H1 (cell line): ENCODE measurements at regions not wholly inside any gene's neighbourhood (a gene's known extent, or its start where the extent isn't known, plus 50 kb on each side); places are given as distances from the start of the nearest gene placed in this dataset.

Experiments used
- CTCF ChIA-PET: fragments of 300-600 bp; sonication (Branson Sonifier 250); formaldehyde crosslinking; loops from one replicate; lab custom pipeline; 2021; ENCODE audit not compliant: partially characterized antibody; lab: Charles Lee
- POLR2A ChIA-PET: fragments of 300-600 bp; sonication (Branson Sonifier 250); formaldehyde crosslinking; loops from one replicate; lab custom pipeline; 2021; ENCODE audit warnings: inconsistent platforms; ENCODE audit not compliant: partially characterized antibody; lab: Charles Lee
- DNase-seq, 2 experiments: peaks; one replicate each; pipeline versions ENCODE4 v3.0.0 to v3.0.0-alpha.2; 2010 to 2022; ENCODE audit warnings: low spot score in 2 of 2, low read depth in 1 of 2, mixed read lengths in 1 of 2
- FAIRE-seq: peaks from 2 replicates; lab custom pipeline; 2011; peaks lifted over from hg19 to GRCh38; lab: Jason Lieb, UNC
- H2AFZ ChIP-seq: 2 replicates; pipeline ENCODE4 v1.8.1; 2012; ENCODE audit warnings: low read length, inconsistent platforms
- H2AK5ac ChIP-seq: 2 replicates; pipeline ENCODE4 v1.6.1; 2013; ENCODE audit warnings: low read depth, low read length
- H2BK120ac ChIP-seq: replicated peaks from 2 replicates; pipeline ENCODE3; 2013; ENCODE audit warnings: low read depth, low read length, inconsistent platforms
- H2BK12ac ChIP-seq: 2 replicates; pipeline ENCODE4 v1.6.1; 2013; ENCODE audit warnings: low read depth, low read length
- H2BK15ac ChIP-seq: 2 replicates; pipeline ENCODE4 v1.6.1; 2013; ENCODE audit warnings: low read length
- H2BK20ac ChIP-seq: 2 replicates; pipeline ENCODE4 v1.6.1; 2013; ENCODE audit warnings: low read length
- H2BK5ac ChIP-seq: 2 replicates; pipeline ENCODE4 v1.6.1; 2013; ENCODE audit warnings: low read depth, low read length
- H3K14ac ChIP-seq: 2 replicates; pipeline ENCODE4 v1.6.1; 2013; ENCODE audit warnings: inconsistent platforms; ENCODE audit not compliant: insufficient read length
- H3K18ac ChIP-seq: 2 replicates; pipeline ENCODE4 v1.6.1; 2013; ENCODE audit warnings: low read length; ENCODE audit errors: extremely low read depth
- H3K23ac ChIP-seq: 2 replicates; pipeline ENCODE4 v1.6.1; 2013; ENCODE audit warnings: inconsistent platforms; ENCODE audit not compliant: insufficient read length
- H3K23me2 ChIP-seq: 2 replicates; pipeline ENCODE4 v1.6.1; 2013; ENCODE audit warnings: low read depth, low read length
- H3K27ac ChIP-seq: 2 replicates; pipeline ENCODE4 v1.6.1; 2011; ENCODE audit warnings: low read depth, low read length, inconsistent platforms
- H3K27me3 ChIP-seq, 4 experiments: replicated peaks in 1 of 4; 1 replicate in 1 of 4; 2 replicates in 3 of 4; pipeline versions ENCODE4 v1.6.1 to v1.8.1; 2011 to 2013; ENCODE audit warnings: low read length in 3 of 4, mild to moderate bottlenecking in 3 of 4, inconsistent platforms in 2 of 4, mixed read lengths in 2 of 4, moderate library complexity in 1 of 4; ENCODE audit not compliant: control insufficient read depth in 3 of 4, insufficient read depth in 3 of 4; ENCODE audit errors: extremely low read depth in 1 of 4
- H3K36me3 ChIP-seq, 4 experiments: 2 replicates each; pipeline versions ENCODE4 v1.6.1 to v1.8.1; 2011 to 2013; ENCODE audit warnings: mild to moderate bottlenecking in 4 of 4, low read length in 3 of 4, moderate library complexity in 2 of 4, control low read depth in 1 of 4, inconsistent platforms in 1 of 4; ENCODE audit not compliant: insufficient read depth in 4 of 4, control insufficient read depth in 2 of 4
- H3K4ac ChIP-seq: replicated peaks from 2 replicates; pipeline ENCODE3; 2013; ENCODE audit warnings: low read length, low read depth, mixed read lengths, inconsistent platforms; ENCODE audit not compliant: insufficient read length
- H3K4me1 ChIP-seq, 4 experiments: replicated peaks in 1 of 4; 1 replicate in 1 of 4; 2 replicates in 3 of 4; pipeline versions ENCODE4 v1.6.1 to v1.8.1; 2011 to 2013; ENCODE audit warnings: low read length in 3 of 4, inconsistent platforms in 2 of 4, mixed read lengths in 1 of 4; ENCODE audit not compliant: insufficient read depth in 4 of 4, control insufficient read depth in 3 of 4
- H3K4me2 ChIP-seq, 2 experiments: 2 replicates each; pipeline versions ENCODE4 v1.6.1 to v1.8.1; 2011 to 2013; ENCODE audit warnings: low read depth in 2 of 2, low read length in 2 of 2, control low read depth in 1 of 2, inconsistent platforms in 1 of 2, mild to moderate bottlenecking in 1 of 2; ENCODE audit not compliant: insufficient read depth in 1 of 2
- H3K4me3 ChIP-seq, 4 experiments: fragments of 200-600, 300-600 bp in 1 of 4; sonication (generic), shearing (Covaris generic), sonication (Bioruptor Twin) in 1 of 4; 2 replicates each; pipeline versions ENCODE4 v1.5.1 to v1.8.1; 2011 to 2016; ENCODE audit warnings: low read length in 4 of 4, low read depth in 3 of 4, control low read depth in 2 of 4, inconsistent platforms in 2 of 4, mild to moderate bottlenecking in 2 of 4, mixed read lengths in 1 of 4, moderate library complexity in 1 of 4; ENCODE audit not compliant: insufficient read depth in 2 of 4; ENCODE audit errors: extremely low read depth in 1 of 4
- H3K56ac ChIP-seq: replicated peaks from 2 replicates; pipeline ENCODE3; 2013; ENCODE audit warnings: low read depth, mild to moderate bottlenecking, mixed read lengths, low read length, inconsistent platforms; ENCODE audit not compliant: insufficient read length
- H3K79me1 ChIP-seq: 2 replicates; pipeline ENCODE4 v1.6.1; 2013; ENCODE audit warnings: low read depth, low read length, control low read depth
- H3K79me2 ChIP-seq, 2 experiments: 2 replicates each; pipeline versions ENCODE4 v1.6.1 to v1.8.1; 2012 to 2013; ENCODE audit warnings: low read length in 2 of 2, mild to moderate bottlenecking in 2 of 2, inconsistent platforms in 1 of 2; ENCODE audit not compliant: insufficient read depth in 2 of 2, control insufficient read depth in 1 of 2
- H3K9ac ChIP-seq, 4 experiments: replicated peaks in 1 of 4; 1 replicate in 1 of 4; 2 replicates in 3 of 4; pipeline versions ENCODE4 v1.6.1 to v1.8.1; 2011 to 2013; ENCODE audit warnings: low read depth in 3 of 4, low read length in 3 of 4, control low read depth in 2 of 4, mild to moderate bottlenecking in 2 of 4, moderate library complexity in 2 of 4, inconsistent platforms in 1 of 4; ENCODE audit errors: extremely low read depth in 1 of 4
- H3K9me3 ChIP-seq, 2 experiments: 2 replicates each; pipeline versions ENCODE4 v1.6.1 to v1.8.1; 2012 to 2013; ENCODE audit warnings: mild to moderate bottlenecking in 2 of 2, moderate library complexity in 2 of 2, control low read depth in 1 of 2, inconsistent platforms in 1 of 2, low read depth in 1 of 2, low read length in 1 of 2, mixed read lengths in 1 of 2; ENCODE audit not compliant: insufficient read depth in 2 of 2
- H4K20me1 ChIP-seq, 2 experiments: replicated peaks in 1 of 2; 2 replicates each; pipeline versions ENCODE3 to v1.8.1; 2011 to 2013; ENCODE audit warnings: inconsistent platforms in 2 of 2, low read length in 2 of 2, mild to moderate bottlenecking in 1 of 2; ENCODE audit not compliant: insufficient read depth in 2 of 2, control insufficient read depth in 1 of 2
- H4K5ac ChIP-seq: 2 replicates; pipeline ENCODE4 v1.6.1; 2013; ENCODE audit warnings: low read length, low read depth, mixed read lengths, inconsistent platforms; ENCODE audit not compliant: insufficient read length
- H4K8ac ChIP-seq: 2 replicates; pipeline ENCODE4 v1.8.0; 2013; ENCODE audit warnings: mild to moderate bottlenecking, moderate library complexity, low read length, inconsistent platforms; ENCODE audit not compliant: insufficient read depth; ENCODE audit errors: extremely low read depth
- H4K91ac ChIP-seq: replicated peaks from 2 replicates; pipeline ENCODE3; 2013; ENCODE audit warnings: low read length, mixed read lengths, inconsistent platforms; ENCODE audit not compliant: insufficient read length
- CBX5 ChIP-seq: fragments of 300-800, 300-1000 bp; sonication (generic); IDR thresholded peaks from 2 replicates; pipeline ENCODE4 v1.7.1; 2016; ENCODE audit warnings: antibody characterized with exemption, low read length, low read depth
- KDM1A ChIP-seq: fragments of 200-600, 300-600 bp; sonication (generic); IDR thresholded peaks from 2 replicates; pipeline ENCODE4 v1.7.1; 2016; ENCODE audit warnings: mild to moderate bottlenecking, low read length, borderline replicate concordance
- POU5F1 ChIP-seq: IDR thresholded peaks from 2 replicates; pipeline ENCODE4 v1.6.1; 2011; ENCODE audit warnings: low read depth, mild to moderate bottlenecking, low read length, moderate library complexity
- RFX5 ChIP-seq: IDR thresholded peaks from 2 replicates; pipeline ENCODE4 v1.6.1; 2011; ENCODE audit warnings: low read depth, low read length, improper control_type of control experiment, borderline replicate concordance
- SIRT6 ChIP-seq: IDR thresholded peaks from one replicate; pipeline ENCODE4 v1.7.1; 2012; ENCODE audit warnings: low read length, inconsistent platforms
- SUZ12 ChIP-seq: fragments of 200-600 bp; sonication (generic); IDR thresholded peaks from 2 replicates; pipeline ENCODE4 v1.6.1; 2012; ENCODE audit warnings: mild to moderate bottlenecking, inconsistent platforms, low read length, moderate library complexity, mixed read lengths
- WGBS, 2 experiments: shearing (Covaris generic) in 1 of 2; methylation state at CpG; one replicate each; pipeline versions ENCODE4 v1.1.6 to v1.1.7; 2013 to 2015; ENCODE audit warnings: low lambda C conversion rate in 2 of 2, mixed read lengths in 2 of 2, inconsistent platforms in 1 of 2, low coverage in 1 of 2, missing lambda C conversion rate in 1 of 2; ENCODE audit not compliant: insufficient replicate concordance in 2 of 2, insufficient coverage in 1 of 2, insufficient read length in 1 of 2; ENCODE audit errors: extremely low coverage in 1 of 2, missing lambda C conversion rate in 1 of 2; 5-methylcytosine and 5-hydroxymethylcytosine counted together
- TF ChIP-seq, protein P1 (sequence below): IDR thresholded peaks from 2 replicates; pipeline ENCODE4 v1.6.1; 2012; ENCODE audit warnings: inconsistent platforms

DNA sequence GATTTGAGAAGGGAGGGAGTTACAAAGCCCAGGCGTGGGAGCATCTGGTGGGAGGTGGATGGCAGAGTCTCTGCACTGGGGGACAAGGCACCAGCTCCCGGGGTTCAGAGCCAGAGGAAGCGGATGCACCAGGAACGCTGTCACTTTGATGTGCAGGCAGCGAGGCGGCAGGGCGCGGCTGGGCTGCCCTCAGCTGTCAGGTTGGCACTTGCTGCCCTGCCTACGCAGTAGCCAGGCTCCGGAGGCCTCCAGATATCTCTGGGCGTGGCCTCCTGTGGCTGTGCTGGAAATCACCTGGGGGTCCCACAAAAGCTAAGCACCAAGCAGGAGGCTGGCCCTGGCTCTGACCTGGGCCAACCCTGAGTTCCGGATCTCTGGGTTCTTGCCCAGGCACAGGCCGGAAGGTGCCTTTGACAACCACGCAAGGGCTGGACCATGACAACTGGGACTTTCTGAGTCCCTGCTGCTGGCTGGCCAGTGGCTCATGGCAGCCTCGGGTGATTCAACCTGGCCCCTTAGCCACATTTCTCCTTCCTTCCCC is 62.1 kb upstream of the MAP1LC3B2 start:
- Histone ChIP-seq H3K9me3 (no peaks in the 10 kb centered on the region), H2BK5ac (peak overlapping the region; percentile 44; the same call in 1 of the 2 replicates), H3K4me1 (peaks cover 0 to 10% (median 0%) of the 10 kb centered on the region in 4 experiments; a peak in 2 of 7 replicates), H2BK20ac (0 out of 2 replicates have a peak overlapping the region, but pooled peaks have one; percentile 48), H3K14ac (no peak overlapping the region), H3K9ac (no peak overlapping the region), H4K8ac (peak overlapping the region; percentile 48), H4K91ac (peak overlapping the region; percentile 61), H2BK12ac (0 out of 2 replicates have a peak overlapping the region, but pooled peaks have one; percentile 56), H3K4me3 (no peak overlapping the region), H4K5ac (no peak overlapping the region), H3K23me2 (no peaks in the 10 kb centered on the region), H3K27ac (no peak overlapping the region), H2BK120ac (no peak overlapping the region), H3K18ac (no peak overlapping the region), H3K23ac (no peak overlapping the region), H3K4me2 (no peak overlapping the region), H2AFZ (no peak overlapping the region), H3K79me2 (no peaks in the 10 kb centered on the region), H3K79me1 (no peaks in the 10 kb centered on the region), H3K36me3 (no peaks in the 10 kb centered on the region; a peak in 1 of 8 replicates), H3K56ac (no peak overlapping the region), H4K20me1 (no peaks in the 10 kb centered on the region), H3K27me3 (no peaks in the 10 kb centered on the region), H2BK15ac (peak overlapping the region; percentile 10; the same call in 1 of the 2 replicates), H2AK5ac (0 out of 2 replicates have a peak overlapping the region, but pooled peaks have one; percentile 85), H3K4ac (no peak overlapping the region)
- ChIA-PET POLR2A (interaction anchor here (1.9 kb wide), 1 partner anchor 9 kb away, joined by 12 read pairs; no protein-coding TSS in a partner anchor), CTCF (interaction anchor here (1.0 kb wide), 1 partner anchor 13 kb away, joined by 3 read pairs; no protein-coding TSS in a partner anchor)
- DNase-seq (no peak), FAIRE-seq (no peak)
- 92% methylated on average over 15 of the region's 15 CpGs; no CpG with 5 or more reads in 1 of the 2 experiments for WGBS, 2 experiments
- TF ChIP-seq KDM1A (no peak), SIRT6 (no peak), POU5F1 (no peak), CBX5 (no peak), SUZ12 (no peak), RFX5 (no peak)
- TF ChIP-seq, protein P1, sequence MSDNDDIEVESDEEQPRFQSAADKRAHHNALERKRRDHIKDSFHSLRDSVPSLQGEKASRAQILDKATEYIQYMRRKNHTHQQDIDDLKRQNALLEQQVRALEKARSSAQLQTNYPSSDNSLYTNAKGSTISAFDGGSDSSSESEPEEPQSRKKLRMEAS: no peak
